MM.1S (cell line): ENCODE measurements at regions not wholly inside any gene's neighbourhood (a gene's known extent, or its start where the extent isn't known, plus 50 kb on each side); places are given as distances from the start of the nearest gene placed in this dataset.
"Not testable (repeated sequence)": the region's sequence is repeated elsewhere in the genome, so short reads cannot be mapped to it uniquely, and the experiment has no call there.

Experiments
- DNase-seq: peaks from one replicate; pipeline ENCODE4 v3.0.0-alpha.2; 2015
- H2AFZ ChIP-seq: fragments of 300-600 bp; sonication (generic); 2 replicates; pipeline ENCODE4 v1.6.0; 2016; ENCODE audit warnings: antibody characterized with exemption, low read length
- H3F3A ChIP-seq: fragments of 300-600 bp; sonication (generic); 2 replicates; pipeline ENCODE4 v1.6.1; 2016; ENCODE audit warnings: mild to moderate bottlenecking, antibody characterized with exemption, low read length, moderate library complexity, mixed read lengths; ENCODE audit not compliant: insufficient read depth
- H3K27ac ChIP-seq: fragments of 300-600 bp; sonication (generic); 2 replicates; pipeline ENCODE4 v1.5.1; 2016; ENCODE audit warnings: mild to moderate bottlenecking, low read length
- H3K27me3 ChIP-seq: fragments of 300-600 bp; sonication (generic); replicated peaks from 2 replicates; pipeline ENCODE4 v1.6.0; 2016; ENCODE audit warnings: low read length; ENCODE audit not compliant: insufficient read depth
- H3K36me3 ChIP-seq: fragments of 300-600 bp; sonication (generic); replicated peaks from 2 replicates; pipeline ENCODE4 v1.6.1; 2016; ENCODE audit warnings: mild to moderate bottlenecking, low read length, mixed read lengths; ENCODE audit not compliant: insufficient read depth
- H3K4me1 ChIP-seq: fragments of 300-600 bp; sonication (generic); 2 replicates; pipeline ENCODE4 v1.6.1; 2016; ENCODE audit warnings: low read length, mixed read lengths
- H3K4me2 ChIP-seq: fragments of 300-600 bp; sonication (generic); 2 replicates; pipeline ENCODE4 v1.6.0; 2016; ENCODE audit warnings: low read depth, low read length
- H3K4me3 ChIP-seq: fragments of 300-600 bp; sonication (generic); 2 replicates; pipeline ENCODE4 v1.5.1; 2016; ENCODE audit warnings: low read length, mixed read lengths
- H3K79me2 ChIP-seq: fragments of 300-600 bp; sonication (generic); 2 replicates; pipeline ENCODE4 v1.6.1; 2016; ENCODE audit warnings: mixed run types, low read length, mixed read lengths
- H3K9ac ChIP-seq: fragments of 300-600 bp; sonication (generic); 2 replicates; pipeline ENCODE4 v1.6.1; 2016; ENCODE audit warnings: low read length, mixed read lengths
- H3K9me2 ChIP-seq: fragments of 300-600 bp; sonication (generic); replicated peaks from 2 replicates; pipeline ENCODE4 v1.6.1; 2016; ENCODE audit warnings: mild to moderate bottlenecking, low read length, mixed read lengths; ENCODE audit not compliant: insufficient read depth
- H3K9me3 ChIP-seq: fragments of 300-600 bp; sonication (generic); replicated peaks from 2 replicates; pipeline ENCODE4 v1.6.1; 2016; ENCODE audit warnings: mild to moderate bottlenecking, low read length, mixed read lengths; ENCODE audit not compliant: insufficient read depth
- H4K20me1 ChIP-seq: fragments of 300-600 bp; sonication (generic); 2 replicates; pipeline ENCODE4 v1.6.1; 2016; ENCODE audit warnings: mild to moderate bottlenecking, low read length, moderate library complexity, mixed read lengths; ENCODE audit not compliant: insufficient read depth
- EZH2 ChIP-seq: fragments of 300-600 bp; sonication (generic); optimal IDR thresholded peaks from 2 replicates; pipeline ENCODE3; 2017; ENCODE audit warnings: low read depth, mild to moderate bottlenecking, antibody characterized with exemption, low read length, mixed read lengths
- EZH2phosphoT487 ChIP-seq: fragments of 300-600 bp; sonication (generic); IDR thresholded peaks from 2 replicates; pipeline ENCODE4 v1.6.1; 2018; ENCODE audit warnings: antibody characterized with exemption, low read length
- TF ChIP-seq, protein P1 (sequence below): fragments of 300-600 bp; sonication (generic); IDR thresholded peaks from 2 replicates; pipeline ENCODE4 v1.5.1; 2016; ENCODE audit warnings: antibody characterized with exemption, low read length, mixed read lengths

DNA sequence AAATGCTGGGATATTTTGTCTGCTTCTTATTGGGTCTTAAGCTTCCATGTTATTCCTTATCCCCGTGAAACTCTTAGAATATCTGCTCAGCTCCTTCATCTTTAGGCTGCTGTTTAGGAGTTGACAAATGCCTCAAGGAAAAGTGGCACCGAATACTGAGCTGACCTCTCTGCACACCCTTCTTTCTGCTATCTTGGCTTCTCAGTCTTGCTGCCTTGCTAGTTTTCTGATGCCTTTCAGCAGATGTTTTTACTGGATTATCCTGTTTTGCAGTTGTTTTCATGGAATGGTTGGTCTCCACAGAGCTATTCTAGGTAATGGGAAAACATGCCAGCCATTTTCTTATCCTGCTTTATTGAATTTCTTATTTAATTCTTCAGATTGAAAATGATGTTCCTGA lies 86.3 kb downstream of the GYPE start:
- DNase-seq = no peak
- no peak overlapping the region for H3K27ac ChIP-seq
- H3K4me1 ChIP-seq = no peaks in the 10 kb centered on the region
- H4K20me1 ChIP-seq = no peaks in the 10 kb centered on the region
- no peaks in the 10 kb centered on the region for H3K27me3 ChIP-seq
- no peak overlapping the region for H3K9ac ChIP-seq
- no peaks in the 10 kb centered on the region for H3K9me2 ChIP-seq
- no peaks in the 10 kb centered on the region for H3K79me2 ChIP-seq
- no peak overlapping the region for H3K4me3 ChIP-seq
- H3F3A ChIP-seq = no peaks in the 10 kb centered on the region
- no peaks in the 10 kb centered on the region for H3K9me3 ChIP-seq
- TF ChIP-seq EZH2 (no peak), EZH2phosphoT487 (no peak)
- TF ChIP-seq, protein P1, sequence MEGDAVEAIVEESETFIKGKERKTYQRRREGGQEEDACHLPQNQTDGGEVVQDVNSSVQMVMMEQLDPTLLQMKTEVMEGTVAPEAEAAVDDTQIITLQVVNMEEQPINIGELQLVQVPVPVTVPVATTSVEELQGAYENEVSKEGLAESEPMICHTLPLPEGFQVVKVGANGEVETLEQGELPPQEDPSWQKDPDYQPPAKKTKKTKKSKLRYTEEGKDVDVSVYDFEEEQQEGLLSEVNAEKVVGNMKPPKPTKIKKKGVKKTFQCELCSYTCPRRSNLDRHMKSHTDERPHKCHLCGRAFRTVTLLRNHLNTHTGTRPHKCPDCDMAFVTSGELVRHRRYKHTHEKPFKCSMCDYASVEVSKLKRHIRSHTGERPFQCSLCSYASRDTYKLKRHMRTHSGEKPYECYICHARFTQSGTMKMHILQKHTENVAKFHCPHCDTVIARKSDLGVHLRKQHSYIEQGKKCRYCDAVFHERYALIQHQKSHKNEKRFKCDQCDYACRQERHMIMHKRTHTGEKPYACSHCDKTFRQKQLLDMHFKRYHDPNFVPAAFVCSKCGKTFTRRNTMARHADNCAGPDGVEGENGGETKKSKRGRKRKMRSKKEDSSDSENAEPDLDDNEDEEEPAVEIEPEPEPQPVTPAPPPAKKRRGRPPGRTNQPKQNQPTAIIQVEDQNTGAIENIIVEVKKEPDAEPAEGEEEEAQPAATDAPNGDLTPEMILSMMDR = no peak
- no peaks in the 10 kb centered on the region for H3K36me3 ChIP-seq
- H3K4me2 ChIP-seq = no peak overlapping the region
- H2AFZ ChIP-seq = no peak overlapping the region

DNA sequence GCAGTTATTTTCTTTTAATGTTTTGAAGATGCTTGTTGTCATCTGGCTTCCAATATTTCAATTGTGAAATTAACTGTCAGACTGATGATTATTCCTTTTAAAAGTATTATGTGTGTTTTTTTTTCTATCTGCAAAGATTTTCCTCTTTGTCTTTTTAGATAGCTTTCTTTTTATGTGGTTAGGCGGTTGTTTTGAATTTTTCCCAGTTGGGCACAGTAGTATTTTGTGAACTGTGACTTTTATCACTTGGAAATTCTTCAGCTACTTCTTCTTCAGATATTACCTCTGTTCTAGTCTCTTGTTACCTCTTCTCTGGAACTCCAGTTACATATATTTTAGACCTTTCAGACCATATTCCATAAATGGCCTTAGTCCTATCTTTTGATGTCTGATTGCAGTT lies 87.5 kb downstream of the GYPE start:
- H3K9me2 ChIP-seq, H3K9ac ChIP-seq, H4K20me1 ChIP-seq, H2AFZ ChIP-seq, H3F3A ChIP-seq, H3K27me3 ChIP-seq, H3K4me3 ChIP-seq, DNase-seq, H3K9me3 ChIP-seq, H3K4me2 ChIP-seq, H3K79me2 ChIP-seq, H3K4me1 ChIP-seq, H3K36me3 ChIP-seq, H3K27ac ChIP-seq: not testable (repeated sequence)

DNA sequence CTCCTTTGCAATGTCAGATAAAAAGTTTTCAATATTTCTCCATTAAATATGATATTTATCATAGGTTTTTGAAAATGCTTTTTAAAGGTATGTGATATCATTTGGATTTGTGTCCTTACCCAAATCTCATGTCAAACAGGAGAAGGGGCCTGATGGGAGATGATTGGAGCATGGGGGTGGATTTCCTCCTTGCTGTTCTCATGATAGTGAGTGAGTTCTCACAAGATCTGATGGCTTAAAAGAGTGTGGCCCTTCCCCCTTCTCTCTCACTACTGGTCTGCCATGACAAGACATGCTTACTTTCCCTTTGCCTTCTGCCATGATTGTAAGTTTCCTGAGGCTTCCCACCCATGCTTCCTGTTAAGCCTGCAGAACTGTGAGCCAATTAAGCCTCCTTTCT lies 90.0 kb downstream of the GYPE start:
- not testable (repeated sequence) for H4K20me1 ChIP-seq, H3K4me2 ChIP-seq, H3K9me3 ChIP-seq, H3K79me2 ChIP-seq, DNase-seq, H3K4me3 ChIP-seq, H3K27me3 ChIP-seq, H2AFZ ChIP-seq, H3K36me3 ChIP-seq, H3K9me2 ChIP-seq, H3K27ac ChIP-seq, H3K4me1 ChIP-seq, H3F3A ChIP-seq, H3K9ac ChIP-seq

DNA sequence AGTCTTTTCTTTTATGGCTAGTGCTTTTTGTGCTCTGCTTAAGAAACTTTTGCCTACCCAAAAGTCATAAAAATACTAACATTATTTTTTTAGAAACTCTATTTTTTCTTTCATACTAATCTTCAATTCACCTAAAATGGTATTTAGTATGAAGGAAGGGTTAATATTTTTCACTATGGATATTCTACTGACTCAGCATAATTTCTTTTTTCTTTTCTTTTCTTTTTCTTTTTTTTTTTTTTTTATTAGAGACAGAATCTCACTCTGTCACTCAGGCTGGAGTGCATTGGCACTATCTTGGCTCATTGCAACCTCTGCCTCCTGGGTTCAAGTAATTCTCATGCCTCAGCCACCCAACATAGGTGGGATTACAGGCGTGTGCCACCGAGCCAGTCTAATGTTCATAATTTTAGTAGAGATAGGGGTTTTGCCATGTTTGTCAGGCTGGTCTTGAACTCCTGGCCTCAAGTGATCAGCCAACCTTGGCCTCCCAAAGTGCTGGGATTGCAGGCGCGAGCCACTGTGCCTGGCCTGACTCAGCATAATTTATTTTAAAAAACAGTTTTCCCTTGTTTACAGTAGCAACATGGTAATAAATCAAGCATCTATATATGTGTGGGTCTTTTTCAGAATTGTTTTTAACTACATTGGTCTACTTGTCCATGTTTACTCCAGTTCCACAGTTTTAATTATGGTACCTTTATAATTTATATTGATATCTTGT lies 91.8 kb downstream of the GYPE start:
- not testable (repeated sequence) for H3K4me1 ChIP-seq, H4K20me1 ChIP-seq, H3K79me2 ChIP-seq, H3K9me2 ChIP-seq, H2AFZ ChIP-seq, H3K9ac ChIP-seq, H3F3A ChIP-seq, H3K4me2 ChIP-seq, H3K9me3 ChIP-seq, H3K36me3 ChIP-seq, H3K27me3 ChIP-seq, H3K4me3 ChIP-seq, DNase-seq, H3K27ac ChIP-seq

DNA sequence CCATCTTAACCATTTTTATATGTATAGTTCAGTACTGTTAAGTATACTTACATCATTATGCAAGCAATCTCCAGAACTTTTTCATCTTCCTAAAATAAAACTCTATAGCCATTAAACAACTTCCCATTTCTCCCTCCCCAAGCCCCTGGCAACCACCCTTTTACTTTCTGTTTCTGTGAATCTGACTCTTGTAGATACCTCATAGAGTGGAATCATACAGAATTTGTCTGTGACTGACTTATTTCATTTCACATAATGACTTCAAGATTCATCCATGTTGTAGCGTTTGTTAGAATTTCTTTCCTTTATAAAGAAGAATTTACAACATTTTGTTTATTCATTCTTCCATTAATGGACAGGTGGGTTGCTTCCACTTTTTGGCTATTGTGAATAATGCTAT lies 91.2 kb upstream of the FREM3 start:
- H3K9ac ChIP-seq, H3K9me2 ChIP-seq, H3K27ac ChIP-seq, H3F3A ChIP-seq, H3K4me2 ChIP-seq, H4K20me1 ChIP-seq, H3K4me3 ChIP-seq, H3K79me2 ChIP-seq, H3K36me3 ChIP-seq, DNase-seq, H2AFZ ChIP-seq, H3K4me1 ChIP-seq, H3K9me3 ChIP-seq, H3K27me3 ChIP-seq: not testable (repeated sequence)

DNA sequence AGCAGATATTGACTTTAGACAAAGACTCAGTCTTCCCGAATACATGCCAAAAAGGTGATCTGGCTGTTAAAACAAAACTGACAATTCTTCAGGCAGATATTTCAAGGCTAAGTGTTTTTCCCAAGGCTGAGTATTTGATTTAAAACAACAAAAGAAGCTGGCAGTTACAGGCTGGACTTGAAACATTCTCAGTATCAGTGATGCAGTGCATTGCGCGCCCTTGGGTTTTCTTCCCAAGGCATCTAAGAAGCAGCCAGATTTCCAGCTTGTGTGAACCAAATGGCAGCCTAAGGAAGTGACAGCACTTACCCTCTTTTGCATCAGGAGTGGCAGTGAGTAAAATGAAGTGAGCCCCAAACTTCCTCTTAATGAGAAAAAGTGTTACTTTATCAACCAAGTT lies 90.0 kb upstream of the FREM3 start:
- not testable (repeated sequence) for H3K79me2 ChIP-seq, H3K4me3 ChIP-seq, H3K9me2 ChIP-seq, DNase-seq, H3K27me3 ChIP-seq, H3K9ac ChIP-seq, H3K4me2 ChIP-seq, H3K9me3 ChIP-seq, H3K36me3 ChIP-seq, H3F3A ChIP-seq, H4K20me1 ChIP-seq, H3K27ac ChIP-seq, H3K4me1 ChIP-seq, H2AFZ ChIP-seq

DNA sequence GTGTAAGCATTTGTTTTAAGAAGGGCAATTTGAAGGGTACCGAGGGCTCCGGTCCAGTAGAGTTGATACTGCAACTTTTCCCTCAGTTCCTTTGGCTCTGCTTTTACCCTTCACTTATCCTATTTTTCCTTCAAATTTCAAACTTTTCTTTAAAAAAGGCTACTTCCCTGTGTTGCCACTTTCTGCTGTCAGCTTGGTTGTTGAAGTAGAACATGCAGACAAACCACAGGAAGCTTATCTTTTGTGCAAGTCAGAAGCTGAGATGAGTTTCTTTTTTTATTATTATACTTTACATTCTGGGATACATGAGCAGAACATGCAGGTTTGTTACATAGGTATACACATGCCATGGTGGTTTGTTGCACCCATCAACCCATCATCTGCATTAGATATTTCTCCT lies 89.1 kb upstream of the FREM3 start:
- not testable (repeated sequence) for H3F3A ChIP-seq, H4K20me1 ChIP-seq, H3K4me2 ChIP-seq, H3K4me3 ChIP-seq, H3K9ac ChIP-seq, H3K79me2 ChIP-seq, DNase-seq, H2AFZ ChIP-seq, H3K9me3 ChIP-seq, H3K27me3 ChIP-seq, H3K9me2 ChIP-seq, H3K27ac ChIP-seq, H3K36me3 ChIP-seq, H3K4me1 ChIP-seq
